HepG2 (cell line): ENCODE measurements at regions not wholly inside any gene's neighbourhood (a gene's known extent, or its start where the extent isn't known, plus 50 kb on each side); places are given as distances from the start of the nearest gene placed in this dataset.

Source experiments
- ATAC-seq: fragments of 200-7000 bp; cut with Tn5 transposase; 3 replicates; pipeline ENCODE4 v1.9.1; 2020; ENCODE audit warnings: mild to moderate bottlenecking, moderate library complexity
- BruUV-seq: library from RNA; stranded (reverse); fragments of 400-500 nt; replicated peaks from 2 replicates; lab custom pipeline; 2021; lab: Mats Ljungman, UMichigan
- CTCF ChIA-PET: fragments of 300-600 bp; formaldehyde crosslinking; extraction: SDS; loops from one replicate; lab custom pipeline; 2021; ENCODE audit warnings: low total read pairs, inconsistent platforms, low intra/inter-chr PET ratio; lab: Yijun Ruan, JAX
- POLR2A ChIA-PET: fragments of 350-600 bp; sonication (Branson Sonifier 250); formaldehyde crosslinking; loops from one replicate; lab custom pipeline; 2020; ENCODE audit warnings: antibody characterized with exemption, inconsistent platforms; lab: Yijun Ruan, JAX
- DNase-seq: peaks from one replicate; pipeline ENCODE4 v3.0.0-alpha.2; 2015; ENCODE audit warnings: low spot score
- FAIRE-seq: peaks from 3 replicates; lab custom pipeline; 2011; peaks lifted over from hg19 to GRCh38; lab: Jason Lieb, UNC
- H2AFZ ChIP-seq: one replicate; pipeline ENCODE4 v1.6.1; 2011; ENCODE audit warnings: low read length, inconsistent platforms
- H3K27ac ChIP-seq: fragments of 300-600 bp; 3 replicates; pipeline ENCODE4 v1.8.0; 2011; ENCODE audit warnings: mixed run types, mild to moderate bottlenecking, mixed read lengths, low read length, inconsistent platforms; ENCODE audit not compliant: insufficient read depth; ENCODE audit errors: extremely low read length
- H3K27me3 ChIP-seq, 2 experiments: fragments of 200-600 bp in 1 of 2; 2 replicates in 1 of 2; 3 replicates in 1 of 2; pipeline versions ENCODE4 v1.6.0 to v1.8.0; 2011; ENCODE audit warnings: low read length in 2 of 2, mild to moderate bottlenecking in 2 of 2, moderate library complexity in 2 of 2, inconsistent platforms in 1 of 2; ENCODE audit not compliant: insufficient read depth in 2 of 2, control insufficient read depth in 1 of 2
- H3K36me3 ChIP-seq, 2 experiments: fragments of 200-600 bp in 1 of 2; replicated peaks in 1 of 2; 2 replicates in 1 of 2; 3 replicates in 1 of 2; pipeline versions ENCODE4 v1.5.1 to v1.8.0; 2011; ENCODE audit warnings: low read length in 2 of 2, inconsistent platforms in 1 of 2; ENCODE audit not compliant: insufficient read depth in 2 of 2, control insufficient read depth in 1 of 2
- H3K4me1 ChIP-seq: 2 replicates; pipeline ENCODE4 v1.5.1; 2012; ENCODE audit warnings: low read length, inconsistent platforms; ENCODE audit not compliant: insufficient read depth
- H3K4me2 ChIP-seq: 2 replicates; pipeline ENCODE4 v1.6.0; 2011; ENCODE audit warnings: low read depth, low read length, inconsistent platforms
- H3K4me3 ChIP-seq, 3 experiments: fragments of 200-600 bp in 1 of 3; sonication (generic), shearing (Covaris generic) in 1 of 3; replicated peaks in 1 of 3; 2 replicates each; pipeline ENCODE4 v1.5.1; 2011 to 2016; ENCODE audit warnings: low read length in 3 of 3, inconsistent platforms in 2 of 3, low read depth in 2 of 3, mild to moderate bottlenecking in 2 of 3, control low read depth in 1 of 3, mixed read lengths in 1 of 3; ENCODE audit not compliant: insufficient read depth in 1 of 3
- H3K79me2 ChIP-seq: one replicate; pipeline ENCODE4 v1.6.1; 2011; ENCODE audit warnings: low read length, inconsistent platforms; ENCODE audit not compliant: insufficient read depth
- H3K9ac ChIP-seq: 2 replicates; pipeline ENCODE4 v1.6.0; 2011; ENCODE audit warnings: mild to moderate bottlenecking, low read depth, low read length, inconsistent platforms; ENCODE audit not compliant: insufficient read depth
- H3K9me3 ChIP-seq: 2 replicates; pipeline ENCODE4 v1.5.1; 2012; ENCODE audit warnings: mild to moderate bottlenecking, low read length
- H4K20me1 ChIP-seq: 2 replicates; pipeline ENCODE4 v1.6.0; 2011; ENCODE audit warnings: inconsistent platforms, mild to moderate bottlenecking, low read length, moderate library complexity; ENCODE audit not compliant: insufficient read depth
- SMC3 ChIP-seq: IDR thresholded peaks from 2 replicates; pipeline ENCODE4 v1.6.1; 2011; ENCODE audit warnings: low read length, improper control_type of control experiment
- STAG1 ChIP-seq: sonication (generic); formaldehyde crosslinking; IDR thresholded peaks from 2 replicates; pipeline ENCODE4 v1.4.0; 2020; ENCODE audit warnings: missing genetic modification reagents
- ZKSCAN1 ChIP-seq: fragments of 150-350 bp; IDR thresholded peaks from 2 replicates; pipeline ENCODE4 v1.6.1; 2014; ENCODE audit warnings: low read length
- ZNF274 ChIP-seq: sonication (generic); formaldehyde crosslinking; IDR thresholded peaks from 2 replicates; pipeline ENCODE4 v1.5.1; 2020; ENCODE audit warnings: mild to moderate bottlenecking, missing genetic modification reagents
- ZNF558 ChIP-seq: sonication (generic); formaldehyde crosslinking; IDR thresholded peaks from 2 replicates; pipeline ENCODE4 v1.9.0; 2022; ENCODE audit warnings: mild to moderate bottlenecking, missing genetic modification reagents, borderline replicate concordance
- ZNF781 ChIP-seq: sonication (generic); formaldehyde crosslinking; IDR thresholded peaks from 2 replicates; pipeline ENCODE4 v1.5.1; 2020; ENCODE audit warnings: borderline replicate concordance, mild to moderate bottlenecking, missing genetic modification reagents; ENCODE audit errors: not compliant biosample characterization
- ZNF792 ChIP-seq: IDR thresholded peaks from 2 replicates; pipeline ENCODE4 v1.6.1; 2016
- WGBS: methylation state at CpG from one replicate; pipeline ENCODE4 v1.1.6; 2017; ENCODE audit warnings: low lambda C conversion rate; 5-methylcytosine and 5-hydroxymethylcytosine counted together
- in situ Hi-C: cut with HindIII; loops from 2 replicates; pipeline ENCODE4 v1.10.0; 2017; ENCODE audit warnings: low pct_unique_long_range_greater_than_20kb; ENCODE audit not compliant: extremely low pct_ligation_motif_present
- intact Hi-C: fragments of 100-400 bp; cut with micrococcal nuclease; formaldehyde crosslinking; loops from one replicate; pipeline ENCODE4 v1.10.0; 2022; ENCODE audit not compliant: unreplicated experiment
- TF ChIP-seq, protein P1 (sequence below): sonication (generic); formaldehyde crosslinking; IDR thresholded peaks from 2 replicates; pipeline ENCODE4 v1.5.0; 2020; ENCODE audit warnings: mild to moderate bottlenecking, missing genetic modification reagents, moderate library complexity

- Histone ChIP-seq H3K4me3 (no peak overlapping the region), H3K9ac (no peak overlapping the region), H3K36me3 (no peaks in the 10 kb centered on the region), H3K27ac (no peak overlapping the region), H4K20me1 (no peaks in the 10 kb centered on the region), H3K9me3 (no peaks in the 10 kb centered on the region), H3K4me2 (no peak overlapping the region), H3K4me1 (no peaks in the 10 kb centered on the region), H3K27me3 (peaks cover 0 to 5% of the 10 kb centered on the region in 2 experiments; a peak in 2 of 5 replicates), H2AFZ (no peak overlapping the region), H3K79me2 (no peaks in the 10 kb centered on the region)
- FAIRE-seq (no peak), ATAC-seq (no peak), DNase-seq (no peak)
- in situ Hi-C loops (loop anchor here (25.0 kb wide), 1 partner anchor 246 kb away; no protein-coding TSS in a partner anchor), intact Hi-C loops (loop anchor here (1.0 to 2.0 kb wide), 4 partner anchors 32 to 252 kb away; no protein-coding TSS in a partner anchor)
- 36% methylated on average over 2 of the region's 2 CpGs for WGBS
- no TSS peak for BruUV-seq
- ChIA-PET CTCF (interaction anchor here (1.2 to 1.5 kb wide), 5 partner anchors 171 to 534 kb away, joined by 3 to 4 read pairs (median 3); no protein-coding TSS in a partner anchor), POLR2A (no interaction called here)
- TF ChIP-seq ZKSCAN1: no peak
- TF ChIP-seq ZNF792 (CRISPR knock-in tag): no peak
- no peak for TF ChIP-seq ZNF558 (CRISPR knock-in tag)
- TF ChIP-seq ZNF781: no peak
Measured at GRCh38 chr2:175282886-175283285, 101.4 kb upstream of the ATP5MC3 start.

DNA sequence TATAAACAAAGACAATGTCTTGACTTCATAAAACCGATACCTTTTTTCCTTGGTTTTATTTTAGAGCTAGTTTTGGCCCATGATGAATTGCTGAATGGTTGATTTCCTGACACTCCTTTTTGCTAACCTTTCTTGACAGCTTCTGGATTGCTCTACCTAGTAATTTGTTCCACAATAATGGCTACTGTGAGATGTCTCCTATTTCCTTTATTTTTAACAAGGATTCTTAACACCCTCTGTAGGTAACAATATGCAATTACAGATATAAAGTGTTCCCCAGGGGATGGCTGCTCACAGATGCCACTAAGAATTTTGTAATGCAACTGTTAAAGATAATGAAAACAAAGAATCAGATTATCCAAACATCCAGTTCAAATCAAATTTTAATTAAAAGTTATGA lies 100.8 kb upstream of the ATP5MC3 start:
- peaks cover 0 to 5% of the 10 kb centered on the region in 2 experiments; a peak in 2 of 5 replicates for H3K27me3 ChIP-seq
- ATAC-seq: peak; percentile 82
- TF ChIP-seq STAG1 (peak; percentile 61), ZNF274 (CRISPR knock-in tag) (no peak), SMC3 (peak; percentile 48)
- TF ChIP-seq, protein P1, sequence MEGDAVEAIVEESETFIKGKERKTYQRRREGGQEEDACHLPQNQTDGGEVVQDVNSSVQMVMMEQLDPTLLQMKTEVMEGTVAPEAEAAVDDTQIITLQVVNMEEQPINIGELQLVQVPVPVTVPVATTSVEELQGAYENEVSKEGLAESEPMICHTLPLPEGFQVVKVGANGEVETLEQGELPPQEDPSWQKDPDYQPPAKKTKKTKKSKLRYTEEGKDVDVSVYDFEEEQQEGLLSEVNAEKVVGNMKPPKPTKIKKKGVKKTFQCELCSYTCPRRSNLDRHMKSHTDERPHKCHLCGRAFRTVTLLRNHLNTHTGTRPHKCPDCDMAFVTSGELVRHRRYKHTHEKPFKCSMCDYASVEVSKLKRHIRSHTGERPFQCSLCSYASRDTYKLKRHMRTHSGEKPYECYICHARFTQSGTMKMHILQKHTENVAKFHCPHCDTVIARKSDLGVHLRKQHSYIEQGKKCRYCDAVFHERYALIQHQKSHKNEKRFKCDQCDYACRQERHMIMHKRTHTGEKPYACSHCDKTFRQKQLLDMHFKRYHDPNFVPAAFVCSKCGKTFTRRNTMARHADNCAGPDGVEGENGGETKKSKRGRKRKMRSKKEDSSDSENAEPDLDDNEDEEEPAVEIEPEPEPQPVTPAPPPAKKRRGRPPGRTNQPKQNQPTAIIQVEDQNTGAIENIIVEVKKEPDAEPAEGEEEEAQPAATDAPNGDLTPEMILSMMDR (CRISPR knock-in tag): peak; percentile 61
- TF ChIP-seq, all 625 proteins: peak for 3
- Histone ChIP-seq H3K79me2 (no peaks in the 10 kb centered on the region), H3K9ac (no peak overlapping the region), H3K9me3 (no peaks in the 10 kb centered on the region), H2AFZ (no peak overlapping the region), H3K36me3 (no peaks in the 10 kb centered on the region), H3K27ac (no peak overlapping the region), H3K4me3 (no peak overlapping the region), H3K4me1 (no peaks in the 10 kb centered on the region), H3K4me2 (no peak overlapping the region), H4K20me1 (no peaks in the 10 kb centered on the region)
- DNase-seq (peak; percentile 20), FAIRE-seq (no peak)
- CTCF ChIA-PET: interaction anchor here (1.2 to 1.5 kb wide), 5 partner anchors 170 to 534 kb away, joined by 3 to 4 read pairs (median 3); no protein-coding TSS in a partner anchor
- POLR2A ChIA-PET: no interaction called here
- in situ Hi-C loops (loop anchor here (25.0 kb wide), 1 partner anchor 245 kb away; no protein-coding TSS in a partner anchor), intact Hi-C loops (loop anchor here (1.0 to 2.0 kb wide), 4 partner anchors 31 to 251 kb away; no protein-coding TSS in a partner anchor)
- BruUV-seq: no TSS peak
- 43% methylated on average over 1 of the region's 1 CpG for WGBS
